SW 1271 (cell line): ENCODE measurements at regions not wholly inside any gene's neighbourhood (a gene's known extent, or its start where the extent isn't known, plus 50 kb on each side); places are given as distances from the start of the nearest gene placed in this dataset.
"Not testable (repeated sequence)": the region's sequence is repeated elsewhere in the genome, so short reads cannot be mapped to it uniquely, and the experiment has no call there.

ENCODE experiments used
- DNase-seq, 2 experiments: peaks; one replicate each; lab custom pipeline; 2025; lab: John Stamatoyannopoulos, UW

- DNase-seq = no peak
Measured at GRCh38 chr4:128649161-128649560, 160.3 kb upstream of the JADE1 start.

- no peak for DNase-seq
Measured at GRCh38 chr4:128648021-128648420, 161.5 kb upstream of the JADE1 start.

- not testable (repeated sequence) for DNase-seq
Measured at GRCh38 chr4:128646893-128647292, 162.6 kb upstream of the JADE1 start.

- DNase-seq = not testable (repeated sequence)
Measured at GRCh38 chr4:128644693-128645654, 164.5 kb upstream of the JADE1 start.

GRCh38 chr4:128644107-128644506 lies 165.4 kb upstream of the JADE1 start:
- not testable (repeated sequence) for DNase-seq

GRCh38 chr4:128641566-128641965 lies 167.9 kb upstream of the JADE1 start:
- not testable (repeated sequence) for DNase-seq

GRCh38 chr4:128639541-128640270 lies 169.8 kb upstream of the JADE1 start:
- DNase-seq = no peak

GRCh38 chr4:128636906-128637305 lies 172.6 kb upstream of the JADE1 start:
- DNase-seq = no peak

GRCh38 chr4:128635955-128636560 lies 173.4 kb upstream of the JADE1 start:
- no peak for DNase-seq

- no peak for DNase-seq
Measured at GRCh38 chr4:128635141-128635954, 174.2 kb upstream of the JADE1 start.

- no peak for DNase-seq
Measured at GRCh38 chr4:128633067-128633466, 176.4 kb upstream of the JADE1 start.

- no peak for DNase-seq
Measured at GRCh38 chr4:128630871-128631270, 178.6 kb upstream of the JADE1 start.

- no peak for DNase-seq
Measured at GRCh38 chr4:128623508-128624215, 185.8 kb upstream of the JADE1 start.

- not testable (repeated sequence) for DNase-seq
Measured at GRCh38 chr4:128620279-128620965, 189.1 kb upstream of the JADE1 start.

- no peak for DNase-seq
Measured at GRCh38 chr4:128615197-128615596, 194.3 kb upstream of the JADE1 start.

- no peak for DNase-seq
Measured at GRCh38 chr4:128608006-128608405, 201.5 kb upstream of the JADE1 start.

- no peak for DNase-seq
Measured at GRCh38 chr4:128606173-128606572, 203.3 kb upstream of the JADE1 start.

GRCh38 chr4:128604840-128605239 lies 204.7 kb upstream of the JADE1 start:
- DNase-seq = no peak

- DNase-seq = no peak
Measured at GRCh38 chr4:128604204-128604603, 205.3 kb upstream of the JADE1 start.

- no peak for DNase-seq
Measured at GRCh38 chr4:128603081-128603480, 206.4 kb upstream of the JADE1 start.
